HT-29 (cell line): ENCODE measurements at regions not wholly inside any gene's neighbourhood (a gene's known extent, or its start where the extent isn't known, plus 50 kb on each side); places are given as distances from the start of the nearest gene placed in this dataset.

Source experiments
- DNase-seq: peaks from one replicate; pipeline ENCODE4 v3.0.0-alpha.2; 2015; ENCODE audit warnings: low spot score

DNA sequence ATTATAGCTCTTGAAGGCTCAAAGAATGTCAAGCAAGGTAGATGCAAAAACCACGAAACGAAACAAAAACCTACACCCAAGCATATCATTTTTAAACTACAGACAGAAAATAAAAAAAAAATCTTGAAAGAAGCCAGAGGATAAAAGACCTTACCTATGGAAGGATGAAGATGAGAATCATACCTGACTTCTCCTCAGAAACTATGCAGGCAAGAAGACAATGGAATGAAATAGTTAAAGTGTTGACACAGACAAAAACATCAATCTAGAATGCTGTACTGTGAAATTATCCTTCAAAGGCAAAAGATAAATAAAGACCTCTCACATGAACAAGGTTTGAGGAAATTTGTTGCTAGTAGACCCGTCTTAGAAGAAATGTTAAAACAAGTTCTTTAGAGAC lies 372.0 kb downstream of the ZIC4 start:
- DNase-seq, result no peak

DNA sequence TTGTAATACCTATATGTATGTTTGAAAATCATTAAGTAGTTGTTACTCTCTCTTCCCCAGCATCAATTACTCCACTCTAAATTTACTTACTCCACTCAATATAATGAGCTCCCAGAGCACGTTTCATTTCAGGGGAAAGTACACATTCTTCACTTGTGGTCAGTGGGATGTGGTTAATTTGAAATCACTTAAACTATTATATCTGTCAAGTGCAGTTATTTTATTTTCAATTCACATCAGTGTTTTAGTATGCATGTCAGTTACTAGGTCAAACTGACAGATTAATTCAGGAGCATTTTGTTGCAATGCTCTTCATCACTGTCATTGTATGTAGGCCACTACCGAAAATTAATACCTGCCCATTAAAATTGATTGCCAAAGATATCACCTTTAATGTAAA lies 376.1 kb downstream of the ZIC4 start:
- no peak for DNase-seq

DNA sequence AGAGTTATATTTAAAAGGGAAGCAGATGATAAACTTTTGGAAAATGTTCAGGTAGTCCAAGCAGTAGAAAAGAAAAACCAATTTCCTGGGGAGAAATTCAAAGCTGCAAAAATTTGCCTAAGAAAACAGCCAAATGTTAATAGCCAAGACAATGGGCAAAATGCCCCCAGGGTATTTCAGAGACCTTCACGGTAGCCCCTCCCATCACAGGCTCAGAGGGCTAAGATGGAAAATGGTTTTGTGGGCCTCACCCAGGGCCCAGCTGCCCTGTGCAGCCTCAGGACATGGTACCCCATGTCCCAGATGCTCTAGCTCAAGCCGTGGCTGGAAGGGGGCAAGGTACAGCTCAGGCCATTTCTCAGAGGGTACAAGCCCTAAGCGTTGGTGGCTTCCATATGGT lies 391.0 kb downstream of the ZIC4 start:
- DNase-seq, result no peak

DNA sequence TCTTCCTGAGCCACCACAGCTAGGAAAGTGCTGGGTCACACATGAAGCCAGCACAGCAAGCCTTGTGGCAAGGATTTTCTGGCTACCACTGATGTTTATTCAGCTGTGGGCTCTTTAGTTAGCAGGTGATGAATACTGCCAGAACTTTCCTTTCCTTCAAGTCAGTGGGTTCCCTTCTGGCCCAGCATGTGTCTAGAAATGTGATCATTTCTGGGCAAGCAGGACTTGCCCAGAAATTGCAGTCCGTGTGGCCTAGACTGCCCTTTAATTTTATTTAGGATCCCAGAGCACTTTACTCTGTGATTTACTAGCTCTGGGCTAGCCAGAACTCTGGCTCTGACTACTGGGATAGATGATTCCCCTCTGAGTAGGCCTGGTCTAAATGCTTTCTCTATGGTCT lies 397.5 kb downstream of the ZIC4 start:
- no peak for DNase-seq

DNA sequence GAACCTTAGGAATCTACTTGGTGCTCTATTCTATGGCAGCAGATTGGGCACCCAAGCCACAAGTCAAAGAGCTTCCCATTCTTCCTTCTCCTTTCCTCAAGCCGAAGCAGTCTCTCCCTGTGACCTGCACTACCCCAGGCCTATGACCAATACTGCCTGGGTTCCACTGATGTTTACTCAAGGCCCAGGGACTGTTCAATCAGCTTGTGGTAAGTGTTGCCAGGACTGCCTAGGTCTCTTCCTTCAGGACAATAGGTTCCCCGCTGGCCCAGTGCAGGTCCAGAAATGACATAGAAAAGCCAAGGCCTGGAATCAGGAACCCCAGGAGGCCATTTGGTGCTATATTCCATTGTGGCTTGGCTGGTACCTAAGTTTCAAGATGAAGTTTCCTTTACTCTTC lies 397.9 kb downstream of the ZIC4 start:
- no peak for DNase-seq

DNA sequence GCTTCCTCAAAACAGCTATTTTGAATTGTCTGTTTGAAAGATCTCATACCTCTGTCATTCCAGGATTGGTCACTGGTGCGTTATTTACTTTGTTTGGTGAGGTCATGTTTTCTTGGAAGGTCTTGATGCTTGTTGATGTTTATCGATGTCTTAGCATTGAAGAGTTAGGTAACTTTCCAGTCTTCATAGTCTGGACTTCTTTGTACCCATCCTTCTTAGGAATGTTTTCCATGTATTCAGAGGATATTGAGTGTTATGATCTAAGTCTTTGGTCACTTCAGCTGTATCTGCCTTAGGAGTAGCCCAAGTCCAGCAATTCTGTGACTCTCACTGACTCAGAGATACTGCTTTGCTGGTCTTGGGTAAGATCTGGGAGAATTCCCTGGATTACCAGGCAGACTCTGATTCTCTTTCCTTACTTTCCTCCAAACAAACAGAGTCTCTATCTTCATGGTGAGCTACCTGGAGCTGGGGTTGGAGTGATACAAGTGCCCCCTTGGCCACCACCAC lies 398.6 kb downstream of the ZIC4 start:
- no peak for DNase-seq

DNA sequence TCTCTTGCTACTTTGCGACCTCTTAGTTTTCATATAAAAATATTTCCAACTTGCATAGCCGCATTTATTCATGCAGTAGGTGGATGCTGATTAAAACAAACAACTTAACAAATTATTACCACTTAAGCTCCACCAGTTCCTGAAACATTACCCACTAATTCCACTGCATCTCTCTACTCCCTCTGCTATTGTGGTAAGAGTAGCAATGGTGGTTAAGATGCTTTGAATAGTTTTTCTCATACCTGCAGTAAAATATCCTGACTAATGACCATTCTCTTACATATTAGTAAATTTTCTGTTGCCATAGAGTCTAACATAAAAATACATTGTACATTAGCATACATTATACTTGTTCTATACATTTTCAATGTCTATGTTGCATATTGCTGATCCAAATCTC lies 397.6 kb upstream of the PLSCR5 start:
- DNase-seq, result no peak

DNA sequence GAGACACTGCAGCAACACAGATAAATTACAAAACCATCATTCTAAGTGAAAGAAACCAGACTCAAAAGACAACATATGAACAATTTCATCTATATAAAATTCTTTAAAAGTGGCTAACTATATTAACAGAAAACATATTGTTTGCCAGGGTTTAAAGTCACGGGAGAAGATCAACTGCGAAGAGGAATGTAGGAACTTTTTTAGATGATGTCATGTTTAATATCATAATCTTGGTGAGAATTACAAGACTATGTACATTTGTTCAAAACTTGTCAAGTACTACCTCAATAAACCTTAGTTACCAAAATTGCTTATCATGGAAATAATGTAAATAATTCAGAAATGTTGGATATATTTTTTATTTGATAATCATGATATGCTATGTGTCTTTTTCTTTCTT lies 395.1 kb upstream of the PLSCR5 start:
- no peak for DNase-seq

DNA sequence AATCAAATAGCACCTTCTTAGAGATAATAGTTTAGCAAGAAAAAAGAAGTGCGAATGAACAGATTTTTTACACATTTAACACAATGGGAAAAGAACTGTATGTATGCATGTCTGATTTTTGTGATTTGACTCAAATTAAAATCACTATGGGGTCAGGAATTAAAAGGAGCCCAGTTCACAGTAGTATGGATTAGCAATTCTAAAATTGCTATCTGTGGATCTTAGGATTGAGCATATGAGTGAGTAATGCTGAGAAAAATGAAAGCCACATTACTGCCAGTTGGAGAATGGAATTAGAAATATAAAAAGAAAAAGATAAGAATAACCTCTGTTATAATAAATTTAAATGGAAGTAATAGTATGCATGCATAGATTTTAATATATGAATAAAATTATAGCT lies 386.8 kb upstream of the PLSCR5 start:
- DNase-seq, result no peak

DNA sequence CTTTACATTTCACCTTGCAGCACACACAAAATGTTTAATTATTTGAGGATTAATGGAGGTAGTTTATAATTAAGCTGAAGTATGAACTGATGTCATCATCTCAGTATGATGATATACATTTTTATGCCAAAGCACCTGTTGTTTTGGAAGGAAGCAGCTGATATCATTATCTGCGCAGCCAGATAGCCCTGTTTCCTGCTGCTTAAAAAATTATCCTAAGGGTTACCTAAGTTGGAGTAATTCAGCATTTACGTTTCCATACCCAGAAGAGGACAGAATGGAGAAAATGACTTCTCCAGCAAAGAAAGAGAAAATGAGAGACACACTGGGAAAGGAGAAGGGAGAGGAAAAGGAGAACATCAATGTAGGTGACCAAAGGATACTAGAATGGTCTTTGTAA lies 370.3 kb upstream of the PLSCR5 start:
- no peak for DNase-seq

DNA sequence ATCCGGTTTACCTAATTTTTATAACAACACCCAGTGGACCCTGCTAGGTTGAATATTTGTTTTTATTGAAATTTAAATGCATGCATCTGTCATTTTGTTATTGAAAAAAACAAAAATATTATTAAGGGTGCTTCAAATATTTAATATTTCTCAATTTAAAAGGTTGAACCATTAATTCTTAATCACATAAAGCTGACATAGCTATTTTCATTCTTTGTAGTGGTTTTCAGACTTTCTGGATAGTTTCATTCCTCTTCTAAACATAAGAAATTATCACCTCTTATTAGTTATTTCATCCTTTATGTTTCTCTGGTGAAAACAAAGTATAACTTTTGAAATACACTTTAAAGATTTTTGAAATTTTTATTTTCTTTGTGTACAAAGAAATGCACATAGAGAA lies 369.9 kb upstream of the PLSCR5 start:
- DNase-seq, result no peak

DNA sequence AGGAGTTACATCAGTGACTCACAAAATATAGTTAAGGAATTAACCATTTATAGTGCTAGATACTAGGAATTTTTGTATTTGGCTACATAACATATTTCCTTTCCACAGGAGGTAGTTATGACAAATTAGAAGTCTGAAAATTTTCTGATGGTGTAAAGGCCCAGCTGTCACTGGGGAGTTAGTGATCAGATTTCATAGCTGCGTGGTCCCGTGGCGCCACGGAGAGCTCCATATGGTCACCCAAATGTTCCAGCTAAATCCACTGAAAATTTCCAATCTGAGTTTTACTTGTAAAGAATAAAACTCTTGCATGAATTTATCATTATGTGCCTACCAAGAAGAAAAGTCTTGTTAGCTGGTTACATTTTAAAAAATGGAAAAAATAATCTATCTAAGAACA lies 368.9 kb upstream of the PLSCR5 start:
- no peak for DNase-seq

DNA sequence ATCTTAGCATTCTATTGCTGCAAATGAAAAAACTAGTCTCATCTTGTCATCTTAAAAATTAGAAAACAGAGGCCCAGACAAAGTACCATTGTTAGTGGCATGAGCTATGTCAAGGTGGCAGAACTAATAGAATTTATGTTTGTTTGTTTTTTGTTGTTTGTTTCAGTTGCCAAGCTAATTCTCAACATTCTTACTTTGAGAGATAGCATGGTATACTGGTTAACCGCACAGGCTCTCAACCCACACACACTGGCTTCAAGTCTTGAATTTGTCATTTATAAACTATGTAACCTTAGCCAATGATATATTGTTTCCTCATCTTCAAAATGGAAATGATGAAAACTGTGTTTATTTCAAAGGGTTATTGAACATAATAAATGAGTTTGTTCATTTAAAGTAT lies 367.6 kb upstream of the PLSCR5 start:
- DNase-seq, result no peak

DNA sequence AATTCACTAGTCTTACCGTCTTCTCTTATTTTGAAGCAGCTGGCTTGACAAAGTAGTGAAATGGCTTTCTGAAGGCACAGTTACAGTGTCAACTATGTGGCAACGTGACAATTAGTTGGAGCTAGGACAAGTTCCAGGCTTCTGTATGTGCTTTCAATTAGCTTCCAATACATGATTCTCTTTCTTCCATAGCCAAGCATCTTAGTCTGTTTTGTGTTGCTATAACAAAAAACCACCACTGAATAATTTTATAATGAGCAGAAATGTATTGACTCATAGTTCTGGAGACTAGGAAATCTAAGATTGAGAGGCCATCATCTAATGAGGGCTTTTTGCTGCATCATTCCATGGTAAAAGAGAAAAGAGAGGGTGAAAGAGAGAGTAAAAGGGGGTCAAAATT lies 365.1 kb upstream of the PLSCR5 start:
- no peak for DNase-seq

DNA sequence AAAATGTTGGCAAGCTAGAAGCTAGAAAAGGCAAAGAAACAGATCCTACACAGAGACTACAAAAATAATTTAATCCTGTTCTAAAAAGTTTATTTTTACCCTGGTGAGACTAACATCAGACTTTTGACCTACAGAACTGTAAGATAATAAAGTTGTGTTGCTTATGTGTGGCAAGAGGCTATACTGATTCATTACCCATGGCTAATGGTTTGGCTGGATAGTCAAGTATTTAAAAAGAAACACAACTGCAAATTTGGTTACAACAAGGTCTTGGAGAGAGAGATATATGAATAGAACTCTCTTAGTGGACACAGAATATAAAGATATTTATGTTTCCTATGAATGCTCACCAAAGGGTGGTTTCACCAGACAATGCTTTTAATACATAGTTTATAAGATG lies 364.2 kb upstream of the PLSCR5 start:
- no peak for DNase-seq

DNA sequence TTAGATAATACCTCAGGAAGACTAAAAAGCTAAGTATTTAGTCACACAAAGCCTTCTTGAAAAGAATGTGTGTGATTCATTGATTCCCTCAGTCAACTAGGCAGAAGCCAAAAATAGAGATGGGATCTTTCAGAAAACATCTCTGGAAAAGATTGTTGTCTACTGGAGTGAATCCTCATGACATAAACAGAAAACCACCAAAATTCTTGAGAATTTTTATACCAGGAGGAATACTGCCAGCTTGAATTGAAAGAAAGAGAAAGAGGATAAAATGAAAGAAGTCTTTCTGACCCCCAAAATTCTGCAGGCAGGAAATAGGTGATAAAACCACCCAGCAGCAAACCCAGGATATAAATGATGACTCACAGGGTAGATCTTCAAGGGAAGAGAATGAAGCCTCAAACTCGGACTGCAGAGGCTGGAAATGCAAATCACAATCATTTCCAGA lies 363.1 kb upstream of the PLSCR5 start:
- peak; percentile 10 for DNase-seq

DNA sequence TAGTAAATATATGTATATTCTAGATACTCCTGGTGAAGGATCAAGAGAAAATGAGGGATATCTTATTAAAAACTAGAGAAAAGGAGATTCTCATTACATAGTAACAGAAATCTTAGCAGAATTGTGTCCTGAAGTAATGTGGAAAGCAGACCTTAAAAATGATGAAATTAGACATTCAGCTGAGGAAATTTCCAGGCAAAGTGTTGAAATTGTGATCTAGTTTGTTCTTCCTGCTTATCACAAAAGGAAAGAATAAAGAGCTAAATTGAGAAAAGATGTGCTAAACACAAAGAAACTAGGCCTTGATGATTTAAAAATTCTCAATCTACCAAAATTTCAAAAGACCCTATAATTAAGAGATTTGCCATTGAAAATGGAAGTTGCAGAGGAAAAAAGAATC lies 362.6 kb upstream of the PLSCR5 start:
- DNase-seq, result no peak

DNA sequence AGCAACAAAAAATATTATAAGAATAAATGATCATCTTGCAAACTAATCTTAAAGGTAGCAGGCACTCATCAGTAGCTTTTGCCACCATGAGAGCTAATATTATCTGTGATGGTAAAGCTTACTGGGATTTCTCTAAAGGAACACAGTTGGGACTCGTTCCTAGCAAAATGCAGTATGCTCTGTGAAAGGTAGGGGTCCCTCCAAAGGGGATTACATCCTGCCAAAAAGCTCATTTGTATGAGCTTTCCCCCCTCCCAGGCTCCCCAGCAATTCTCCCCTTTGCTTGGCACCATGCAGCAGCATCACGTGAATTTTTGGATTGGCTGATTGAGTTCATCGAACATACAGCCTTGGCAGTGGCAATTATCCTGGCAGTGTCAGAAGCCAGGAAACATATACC lies 361.0 kb upstream of the PLSCR5 start:
- no peak for DNase-seq

DNA sequence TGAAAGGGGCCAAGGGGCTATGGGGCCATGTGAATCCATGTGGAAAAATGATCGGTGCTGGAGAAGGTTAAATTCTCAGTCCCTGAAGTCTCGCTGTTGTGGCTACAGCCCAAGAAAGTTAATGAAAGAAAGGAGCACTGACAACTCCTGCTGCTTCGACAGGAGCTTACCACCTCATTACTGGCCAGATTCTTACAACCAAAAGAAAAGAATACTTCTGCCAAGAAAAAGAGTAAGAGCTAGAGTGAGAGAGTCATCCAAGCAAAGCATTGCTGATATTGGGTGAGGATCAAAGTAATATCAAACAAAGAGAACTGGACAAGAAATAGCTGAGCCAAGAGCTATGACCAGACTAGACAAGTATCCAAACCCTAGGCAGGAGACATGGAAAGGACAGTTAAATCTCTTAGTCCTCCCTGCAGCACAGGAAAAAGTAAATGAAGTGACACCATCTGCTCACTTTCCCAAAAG lies 348.4 kb upstream of the PLSCR5 start:
- DNase-seq, result no peak

DNA sequence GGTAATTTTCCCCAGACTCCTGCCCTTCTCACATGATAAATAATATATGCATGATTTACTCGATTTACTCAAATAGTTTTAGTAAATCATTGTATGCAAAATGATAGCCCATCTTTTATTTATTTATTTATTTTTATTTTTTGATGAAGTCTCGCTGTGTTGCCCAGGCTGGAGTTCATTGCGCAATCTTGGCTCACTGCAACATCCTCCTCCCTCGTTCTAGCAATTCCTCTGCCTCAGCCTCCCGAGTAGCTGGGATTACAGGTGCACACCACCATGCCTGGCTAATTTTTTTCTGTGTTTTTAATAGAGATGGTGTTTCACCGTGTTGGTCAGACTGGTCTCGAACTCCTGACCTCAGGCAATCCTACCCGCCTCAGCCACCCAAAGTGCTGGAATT lies 343.8 kb upstream of the PLSCR5 start:
- no peak for DNase-seq

DNA sequence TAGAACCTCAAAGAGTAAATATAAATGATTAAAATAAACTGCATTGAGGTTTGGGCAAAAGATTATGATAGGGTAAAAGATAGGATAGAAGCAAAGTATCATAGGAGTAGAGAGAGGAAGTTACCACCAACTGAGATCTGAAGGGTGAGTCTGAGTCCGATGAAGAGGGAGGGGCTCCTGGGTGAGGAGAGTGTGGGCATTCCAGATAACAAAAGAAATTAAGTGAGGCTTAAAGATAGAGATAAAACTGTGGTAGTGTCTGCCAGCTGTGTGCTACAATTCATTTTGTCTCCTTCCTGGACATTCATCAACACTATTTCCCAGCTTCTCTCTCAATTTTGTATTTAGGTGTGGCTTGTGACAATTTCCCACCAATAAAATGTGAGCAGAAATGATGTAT lies 343.0 kb upstream of the PLSCR5 start:
- no peak for DNase-seq

DNA sequence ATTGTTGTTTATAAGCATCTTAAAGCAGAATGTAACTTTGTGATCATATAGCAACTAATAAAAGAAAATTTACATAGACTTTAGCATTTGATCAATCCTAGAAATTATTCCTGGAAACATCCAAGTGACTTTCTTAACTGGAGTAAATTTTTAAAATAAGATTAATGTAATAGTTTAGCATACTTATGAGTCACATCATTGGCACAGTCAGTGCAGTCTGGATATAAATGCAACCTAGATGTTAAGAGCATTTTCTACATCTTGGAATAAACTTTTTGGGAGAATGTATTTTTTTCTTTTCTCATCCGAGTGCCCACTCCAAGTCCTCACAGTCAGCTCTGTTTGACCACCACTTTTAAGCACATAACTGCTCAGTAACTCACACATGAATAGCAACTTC lies 324.6 kb upstream of the PLSCR5 start:
- DNase-seq, result no peak

DNA sequence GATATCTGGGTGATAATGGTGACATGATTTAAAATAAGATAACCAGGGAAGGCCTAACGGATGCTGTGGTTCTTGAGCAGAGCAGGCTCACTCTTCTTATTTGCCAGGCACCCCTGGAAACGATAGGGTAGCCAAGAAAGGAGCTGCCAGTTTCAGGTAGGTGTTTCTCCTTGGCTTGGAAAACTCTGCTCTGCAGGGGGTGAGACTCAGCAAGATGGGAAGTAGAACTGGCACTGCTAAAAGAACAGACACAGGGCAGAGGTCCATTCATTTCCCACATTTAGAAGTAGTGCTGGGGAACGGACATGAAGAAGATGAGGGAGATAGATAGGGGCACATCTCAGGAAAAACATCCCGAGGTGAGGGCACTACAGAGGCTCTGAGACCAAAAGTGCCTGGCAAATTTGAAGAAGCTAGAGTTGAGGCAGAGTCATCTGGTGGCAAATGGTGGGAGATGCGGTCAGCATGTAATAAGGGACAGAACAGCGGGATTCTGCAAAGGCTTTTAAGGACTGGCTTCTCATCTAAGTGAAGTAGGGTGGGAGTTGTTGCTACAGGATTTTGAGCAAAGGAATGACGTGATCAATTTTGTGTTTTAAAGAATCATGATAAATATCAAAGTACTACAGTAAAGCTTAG lies 323.4 kb upstream of the PLSCR5 start:
- DNase-seq, result no peak

DNA sequence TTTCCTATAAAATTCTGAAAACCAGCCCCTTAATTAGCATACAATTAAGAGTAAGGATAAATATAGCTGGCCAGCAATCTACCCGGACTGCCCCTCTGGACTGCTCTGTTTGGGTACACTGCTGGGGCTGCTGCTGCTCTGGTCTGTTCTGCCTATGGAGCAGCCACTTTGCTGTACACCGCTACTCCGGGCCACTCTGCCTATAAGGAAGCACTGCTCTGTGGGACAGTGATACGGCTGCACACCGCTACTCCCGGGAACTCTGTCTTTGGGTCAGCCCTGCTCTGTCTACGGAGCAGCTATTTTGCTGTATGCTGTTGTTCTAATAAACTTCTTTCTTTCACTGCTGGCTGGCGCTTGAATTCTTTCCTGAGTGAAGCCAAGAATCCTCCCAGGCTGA lies 316.5 kb upstream of the PLSCR5 start:
- DNase-seq, result no peak
